ENCODE measurements at regions not wholly inside any gene's neighbourhood (a gene's known extent, or its start where the extent isn't known, plus 50 kb on each side); places are given as distances from the start of the nearest gene placed in this dataset.

DNA sequence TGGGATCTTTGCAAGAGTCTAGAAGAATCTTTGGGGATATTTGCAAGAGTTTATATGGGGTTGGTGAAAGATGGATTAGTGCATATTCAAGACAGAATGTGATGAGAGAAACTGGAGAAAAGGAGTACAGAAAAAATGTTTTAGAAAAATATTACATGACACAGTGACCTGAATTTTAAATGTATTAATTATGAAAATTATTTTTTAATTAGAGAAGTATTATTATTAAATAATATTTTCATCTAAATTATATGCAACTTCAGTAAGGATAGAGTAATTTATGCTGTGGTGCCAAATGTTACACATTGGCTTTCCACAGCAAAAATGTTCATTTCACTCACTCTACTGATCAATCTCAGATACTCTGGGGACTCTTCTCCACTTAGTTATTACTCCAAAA is 1442.8 kb upstream of the SLC39A10 start:
- no peak for TF ChIP-seq CTCF (IDR thresholded peaks at IDR 0.05)
- TF ChIP-seq POLR2A (IDR thresholded peaks at IDR 0.05): no peak

Data from lower leg skin (tissue), 3 donors.